GM12873 (cell line): ENCODE measurements at regions not wholly inside any gene's neighbourhood (a gene's known extent, or its start where the extent isn't known, plus 50 kb on each side); places are given as distances from the start of the nearest gene placed in this dataset.

Experiments
- CTCF ChIP-seq: IDR thresholded peaks from 2 replicates; pipeline ENCODE4 v1.5.1; 2012; ENCODE audit warnings: low read depth, mild to moderate bottlenecking, moderate library complexity, low read length, control low read depth; ENCODE audit not compliant: insufficient read depth; ENCODE audit errors: missing control alignments

DNA sequence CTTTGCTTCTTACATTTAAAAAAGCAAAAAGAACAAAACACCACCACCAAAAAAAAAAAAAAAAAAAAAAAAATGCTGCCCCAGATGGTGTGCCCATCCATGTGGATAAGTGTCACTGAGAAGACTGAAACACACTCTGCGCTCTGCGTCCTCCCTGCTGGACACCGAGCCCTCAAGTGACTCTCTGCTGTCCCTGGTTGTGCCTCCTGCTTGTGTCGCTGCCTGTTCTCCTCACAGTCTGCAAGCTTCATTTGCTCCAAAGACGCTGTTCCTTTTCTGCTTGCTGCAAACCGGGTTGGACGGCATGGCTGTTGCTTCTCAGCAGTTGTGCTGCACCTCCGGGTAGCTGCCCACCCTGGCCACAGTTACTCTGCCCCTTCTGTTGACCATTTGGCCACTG is 276.2 kb upstream of the ATP2B1 start:
- TF ChIP-seq CTCF, result no peak

DNA sequence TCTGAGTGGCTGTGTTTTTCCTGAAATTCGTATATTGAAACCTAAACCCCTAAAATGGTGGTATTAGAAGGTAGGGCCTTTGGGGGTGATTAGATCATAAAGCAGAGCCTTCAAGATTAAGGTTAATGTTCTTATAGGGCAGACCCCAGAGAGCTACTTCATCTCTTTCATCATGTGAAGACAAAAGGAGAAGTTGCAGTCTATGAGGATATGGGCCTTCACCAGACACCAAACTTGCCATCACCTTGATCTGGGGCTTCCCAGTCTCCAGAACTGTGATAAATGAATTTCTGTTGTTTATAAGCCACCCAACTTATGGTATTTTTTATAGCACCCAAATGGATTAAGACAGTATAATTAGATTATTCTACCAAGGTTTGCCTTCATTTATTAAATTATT is 275.0 kb upstream of the ATP2B1 start:
- TF ChIP-seq CTCF, result no peak

- TF ChIP-seq CTCF, result no peak
Measured at GRCh38 chr12:89980236-89980635, 271.6 kb upstream of the ATP2B1 start.

DNA sequence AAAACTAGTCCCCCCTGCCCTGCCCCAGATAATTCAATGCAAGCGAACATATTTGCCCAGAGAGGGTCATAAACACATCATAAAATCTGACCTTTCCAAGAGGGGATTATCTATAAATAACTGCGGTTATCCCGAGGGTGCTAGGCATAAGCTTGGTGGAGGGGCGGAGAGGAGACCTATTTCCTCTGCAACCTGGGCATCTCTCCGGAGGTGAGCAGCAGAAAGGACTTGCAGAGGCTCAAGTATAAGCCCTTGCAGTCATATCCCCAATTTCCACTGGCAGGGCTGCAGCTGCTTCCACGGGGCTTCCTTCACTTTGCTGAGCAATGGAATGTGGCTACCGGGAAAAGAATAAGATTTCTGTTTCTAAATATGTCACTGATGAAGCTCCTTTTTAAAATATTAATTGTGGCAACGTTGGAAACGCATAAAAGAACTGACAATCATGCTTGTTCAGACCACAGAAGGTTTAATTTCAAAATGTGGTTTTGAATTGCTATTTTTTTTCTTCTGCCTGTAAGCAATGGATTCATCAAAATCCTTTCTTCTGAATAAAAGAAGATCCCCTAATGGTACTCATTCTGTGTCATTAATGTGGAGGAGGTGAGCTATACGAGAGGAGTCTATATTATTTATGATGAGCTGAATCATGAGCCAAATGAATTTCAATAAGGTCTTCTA is 268.9 kb upstream of the ATP2B1 start:
- TF ChIP-seq CTCF, result no peak

GRCh38 chr12:89976866-89977265 is 268.2 kb upstream of the ATP2B1 start:
- no peak for TF ChIP-seq CTCF

DNA sequence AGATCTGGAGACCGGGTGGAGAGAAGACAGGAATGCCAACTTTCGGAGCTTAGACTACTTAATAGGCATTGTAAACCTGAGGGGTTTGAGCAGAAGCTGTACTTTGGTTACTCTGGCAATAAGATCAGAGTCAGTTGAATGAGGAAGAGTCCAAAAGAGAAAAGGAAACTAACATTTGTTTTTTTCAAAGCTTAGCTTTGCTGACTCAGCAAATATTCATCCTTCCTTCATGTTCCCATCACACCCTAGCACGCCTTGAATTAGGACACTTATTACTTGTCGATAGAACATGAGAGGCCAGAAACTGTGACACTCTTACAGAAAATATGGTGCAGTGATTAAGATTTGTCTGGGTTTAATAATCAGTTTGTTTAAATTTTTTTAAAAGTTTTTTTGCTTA is 266.9 kb upstream of the ATP2B1 start:
- no peak for TF ChIP-seq CTCF

GRCh38 chr12:89971880-89972279 is 263.2 kb upstream of the ATP2B1 start:
- no peak for TF ChIP-seq CTCF
